ENCODE measurements at regions not wholly inside any gene's neighbourhood (a gene's known extent, or its start where the extent isn't known, plus 50 kb on each side); places are given as distances from the start of the nearest gene placed in this dataset.

- DNase-seq: peak; percentile 60
Observed at GRCh38 chr1:165014753-165015152, 341.8 kb downstream of the LMX1A start.

GRCh38 chr1:165011991-165012531 is 344.5 kb downstream of the LMX1A start:
- no peak for DNase-seq

GRCh38 chr1:165011186-165011585 is 345.3 kb downstream of the LMX1A start:
- DNase-seq: no peak

- DNase-seq: no peak
Observed at GRCh38 chr1:165010418-165011070, 346.0 kb downstream of the LMX1A start.

GRCh38 chr1:165006831-165007230 is 349.7 kb downstream of the LMX1A start:
- no peak for DNase-seq

- no peak for DNase-seq
Observed at GRCh38 chr1:164999146-164999545, 357.4 kb downstream of the LMX1A start.

- no peak for DNase-seq
Observed at GRCh38 chr1:164991763-164992314, 364.7 kb downstream of the LMX1A start.

- no peak for DNase-seq
Observed at GRCh38 chr1:164983023-164983650, 373.4 kb downstream of the LMX1A start.

- no peak for DNase-seq
Observed at GRCh38 chr1:164982545-164982944, 374.0 kb downstream of the LMX1A start.

GRCh38 chr1:164977561-164977960 is 379.0 kb downstream of the LMX1A start:
- DNase-seq: no peak

- peak; percentile 6 for DNase-seq
Observed at GRCh38 chr1:164971921-164972415, 384.5 kb downstream of the LMX1A start.

GRCh38 chr1:164971391-164971790 is 385.1 kb downstream of the LMX1A start:
- no peak for DNase-seq

- no peak for DNase-seq
Observed at GRCh38 chr1:164969253-164969652, 387.3 kb downstream of the LMX1A start.

GRCh38 chr1:164967300-164967699 is 389.2 kb downstream of the LMX1A start:
- DNase-seq: no peak

- DNase-seq: no peak
Observed at GRCh38 chr1:164961715-164962114, 394.8 kb downstream of the LMX1A start.

GRCh38 chr1:164958982-164959768 is 397.3 kb downstream of the LMX1A start:
- DNase-seq: no peak

GRCh38 chr1:164953815-164954214 is 394.8 kb downstream of the PBX1 start:
- DNase-seq: no peak

- no peak for DNase-seq
Observed at GRCh38 chr1:164953098-164953497, 394.1 kb downstream of the PBX1 start.

GRCh38 chr1:164951508-164951907 is 392.5 kb downstream of the PBX1 start:
- DNase-seq: no peak

GRCh38 chr1:164950541-164950986 is 391.6 kb downstream of the PBX1 start:
- DNase-seq: no peak

GRCh38 chr1:164949771-164950471 is 390.9 kb downstream of the PBX1 start:
- DNase-seq: no peak

GRCh38 chr1:164948101-164948500 is 389.1 kb downstream of the PBX1 start:
- DNase-seq: no peak
